ENCODE measurements at regions not wholly inside any gene's neighbourhood (a gene's known extent, or its start where the extent isn't known, plus 50 kb on each side); places are given as distances from the start of the nearest gene placed in this dataset.

DNA sequence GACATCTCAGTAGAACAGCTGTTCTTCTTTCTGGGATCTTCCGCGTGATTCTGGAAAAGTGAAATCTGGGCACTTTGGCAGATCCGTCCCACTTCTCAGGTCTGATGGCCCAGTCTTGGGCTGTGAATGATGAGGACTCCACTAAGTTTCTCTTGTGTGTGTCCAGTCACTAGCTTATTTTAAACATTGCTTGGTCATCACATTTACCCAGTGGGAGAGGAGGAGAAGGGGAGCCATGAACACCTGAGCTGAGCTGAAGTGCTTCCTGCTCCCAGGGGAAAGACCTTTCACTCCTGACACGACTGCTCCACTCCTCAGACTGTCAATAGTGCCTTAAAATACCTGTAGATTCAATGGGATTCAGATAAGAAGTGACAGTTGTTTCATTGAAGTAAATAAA, 101.9 kb upstream of the SLC35F3 start:
- H3K4me1 Mint-ChIP-seq = no peaks in the 10 kb centered on the region
- Histone ChIP-seq H4K5ac (ENCODE audit: insufficient read length, low read depth, low read length) (no peak overlapping the region), H3K79me2 (ENCODE audit: insufficient read depth, low read length) (no peaks in the 10 kb centered on the region), H3K9ac (ENCODE audit: extremely low read depth, insufficient read length, low read length) (no peak overlapping the region), H3K27me3 (ENCODE audit: insufficient read depth, low read length) (no peaks in the 10 kb centered on the region), H2BK20ac (ENCODE audit: low read depth, low read length, poor library complexity, severe bottlenecking) (no peak overlapping the region), H3K27ac (ENCODE audit: insufficient read length, low read depth, low read length) (no peak overlapping the region), H2AK5ac (ENCODE audit: insufficient read length, low read length) (no peak overlapping the region), H3T11ph (ENCODE audit: low read length) (no peak overlapping the region), H3K56ac (ENCODE audit: insufficient read length, low read depth, low read length) (no peak overlapping the region), H4K8ac (replicated peaks; ENCODE audit: insufficient read length, low read depth, low read length) (no peak overlapping the region), H3K23me2 (ENCODE audit: insufficient read length, low read depth, low read length, poor library complexity, severe bottlenecking) (no peaks in the 10 kb centered on the region), H3K4me2 (ENCODE audit: insufficient read depth, insufficient read length, low read length) (no peak overlapping the region), H3K4ac (ENCODE audit: low read depth, low read length) (no peak overlapping the region), H2BK15ac (ENCODE audit: low read depth, low read length) (no peak overlapping the region), H3K79me1 (ENCODE audit: insufficient read depth, low read depth, low read length, poor library complexity, severe bottlenecking) (no peaks in the 10 kb centered on the region), H3K18ac (ENCODE audit: insufficient read length, low read depth, low read length) (no peak overlapping the region), H3K9me3 (ENCODE audit: control insufficient read depth, low read depth, low read length) (no peaks in the 10 kb centered on the region), H4K91ac (ENCODE audit: insufficient read length, low read depth, low read length) (no peak overlapping the region), H2BK5ac (ENCODE audit: insufficient read length, low read length) (no peak overlapping the region), H2BK12ac (ENCODE audit: insufficient read length, low read depth, low read length) (no peak overlapping the region), H4K20me1 (ENCODE audit: control insufficient read depth, insufficient read depth, insufficient read length) (no peaks in the 10 kb centered on the region), H2BK120ac (ENCODE audit: low read depth, low read length, poor library complexity, severe bottlenecking) (no peak overlapping the region), H2AFZ (ENCODE audit: low read length) (no peak overlapping the region), H3K4me1 (ENCODE audit: insufficient read depth, low read length) (no peaks in the 10 kb centered on the region), H3K23ac (ENCODE audit: insufficient read length, low read depth, low read length) (no peak overlapping the region), H3K14ac (ENCODE audit: insufficient read depth, low read length) (no peak overlapping the region)
- WGBS (ENCODE audit: extremely low coverage, insufficient read length, low lambda C conversion rate) = no CpG with 5 or more reads among the region's 4 CpGs
- no peak for DNase-seq
- H3K9me3 Mint-ChIP-seq = peaks cover 23 to 45% of the 10 kb centered on the region in 2 experiments
- no peak overlapping the region for H3K4me3 Mint-ChIP-seq
- no peak overlapping the region for H3K27ac Mint-ChIP-seq
- peaks cover 5% of the 10 kb centered on the region for H3K27me3 Mint-ChIP-seq (ENCODE audit: low read depth)
- TF ChIP-seq, protein P1, sequence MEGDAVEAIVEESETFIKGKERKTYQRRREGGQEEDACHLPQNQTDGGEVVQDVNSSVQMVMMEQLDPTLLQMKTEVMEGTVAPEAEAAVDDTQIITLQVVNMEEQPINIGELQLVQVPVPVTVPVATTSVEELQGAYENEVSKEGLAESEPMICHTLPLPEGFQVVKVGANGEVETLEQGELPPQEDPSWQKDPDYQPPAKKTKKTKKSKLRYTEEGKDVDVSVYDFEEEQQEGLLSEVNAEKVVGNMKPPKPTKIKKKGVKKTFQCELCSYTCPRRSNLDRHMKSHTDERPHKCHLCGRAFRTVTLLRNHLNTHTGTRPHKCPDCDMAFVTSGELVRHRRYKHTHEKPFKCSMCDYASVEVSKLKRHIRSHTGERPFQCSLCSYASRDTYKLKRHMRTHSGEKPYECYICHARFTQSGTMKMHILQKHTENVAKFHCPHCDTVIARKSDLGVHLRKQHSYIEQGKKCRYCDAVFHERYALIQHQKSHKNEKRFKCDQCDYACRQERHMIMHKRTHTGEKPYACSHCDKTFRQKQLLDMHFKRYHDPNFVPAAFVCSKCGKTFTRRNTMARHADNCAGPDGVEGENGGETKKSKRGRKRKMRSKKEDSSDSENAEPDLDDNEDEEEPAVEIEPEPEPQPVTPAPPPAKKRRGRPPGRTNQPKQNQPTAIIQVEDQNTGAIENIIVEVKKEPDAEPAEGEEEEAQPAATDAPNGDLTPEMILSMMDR (conservative IDR thresholded peaks at IDR 0.05) = no peak
- peaks cover 0 to 15% (median 8%) of the 10 kb centered on the region in 3 experiments; a peak in 5 of 7 replicates for H3K36me3 Mint-ChIP-seq (ENCODE audit: insufficient read depth in 1 of 3, low read depth in 3 of 3)

All from H9 (cell line).